ENCODE measurements at regions not wholly inside any gene's neighbourhood (a gene's known extent, or its start where the extent isn't known, plus 50 kb on each side); places are given as distances from the start of the nearest gene placed in this dataset.
A peak's percentile ranks its signal among the peaks of the same experiment; 100 is the strongest.

GRCh38 chr14:94977016-94977415 is 180.3 kb downstream of the DICER1 start:
- no peak overlapping the region for H3K9ac ChIP-seq (ENCODE audit: insufficient read depth in 1 of 2, low read length in 2 of 2)
- no peaks in the 10 kb centered on the region for H3K9me3 ChIP-seq (ENCODE audit: control insufficient read depth in 4 of 4, insufficient read depth in 3 of 4, low read length in 3 of 4)
- no peaks in the 10 kb centered on the region for H3K36me3 ChIP-seq (ENCODE audit: control insufficient read depth in 4 of 4, insufficient read depth in 4 of 4, low read length in 4 of 4)
- WGBS, 2 donors = 63 to 68% methylated on average over 2 of the region's 2 CpGs
- no peak overlapping the region for H3K27ac ChIP-seq (ENCODE audit: low read depth in 1 of 2, low read length in 1 of 2)
- H3K4me1 ChIP-seq (ENCODE audit: control insufficient read depth in 5 of 5, insufficient read depth in 5 of 5, low read length in 5 of 5) = no peaks in the 10 kb centered on the region
- DNase-seq (no peak), ATAC-seq (ENCODE audit: insufficient read depth, low FRiP score) (no peak)
- no peak for TF ChIP-seq CTCF (IDR thresholded peaks at IDR 0.05; ENCODE audit: control extremely low read depth, extremely low read depth)
- H3K4me3 ChIP-seq = no peak overlapping the region
- H3K27me3 ChIP-seq (ENCODE audit: control insufficient read depth in 3 of 3, insufficient read depth in 3 of 3, low read length in 2 of 3) = no peaks in the 10 kb centered on the region

GRCh38 chr14:94975366-94975765 is 182.0 kb downstream of the DICER1 start:
- Histone ChIP-seq H3K27me3 (ENCODE audit: control insufficient read depth in 3 of 3, insufficient read depth in 3 of 3, low read length in 2 of 3) (no peaks in the 10 kb centered on the region), H3K36me3 (ENCODE audit: control insufficient read depth in 4 of 4, insufficient read depth in 4 of 4, low read length in 4 of 4) (no peaks in the 10 kb centered on the region), H3K4me1 (ENCODE audit: control insufficient read depth in 5 of 5, insufficient read depth in 5 of 5, low read length in 5 of 5) (no peaks in the 10 kb centered on the region), H3K4me3 (no peak overlapping the region), H3K27ac (ENCODE audit: low read depth in 1 of 2, low read length in 1 of 2) (no peak overlapping the region), H3K9ac (ENCODE audit: insufficient read depth in 1 of 2, low read length in 2 of 2) (no peak overlapping the region), H3K9me3 (ENCODE audit: control insufficient read depth in 4 of 4, insufficient read depth in 3 of 4, low read length in 3 of 4) (no peaks in the 10 kb centered on the region)
- no peak for TF ChIP-seq CTCF (IDR thresholded peaks at IDR 0.05; ENCODE audit: control extremely low read depth, extremely low read depth)
- ATAC-seq (ENCODE audit: insufficient read depth, low FRiP score) = no peak
- no peak for DNase-seq
- 48 to 58% methylated on average over 1 of the region's 1 CpG for WGBS, 2 donors

- ATAC-seq (ENCODE audit: insufficient read depth, low FRiP score) = no peak
- peak overlapping the region in 1 of 2 donors; percentile 16 for H3K9ac ChIP-seq (ENCODE audit: insufficient read depth in 1 of 2, low read length in 2 of 2)
- TF ChIP-seq CTCF (IDR thresholded peaks at IDR 0.05; ENCODE audit: control extremely low read depth, extremely low read depth) = no peak
- H3K4me1 ChIP-seq (ENCODE audit: control insufficient read depth in 5 of 5, insufficient read depth in 5 of 5, low read length in 5 of 5) = no peaks in the 10 kb centered on the region
- H3K27me3 ChIP-seq (ENCODE audit: control insufficient read depth in 3 of 3, insufficient read depth in 3 of 3, low read length in 2 of 3) = no peaks in the 10 kb centered on the region
- H3K36me3 ChIP-seq (ENCODE audit: control insufficient read depth in 4 of 4, insufficient read depth in 4 of 4, low read length in 4 of 4) = no peaks in the 10 kb centered on the region
- 49 to 51% methylated on average over 3 of the region's 3 CpGs for WGBS, 2 donors
- H3K27ac ChIP-seq (ENCODE audit: low read depth in 1 of 2, low read length in 1 of 2) = no peak overlapping the region
- no peaks in the 10 kb centered on the region for H3K9me3 ChIP-seq (ENCODE audit: control insufficient read depth in 4 of 4, insufficient read depth in 3 of 4, low read length in 3 of 4)
- DNase-seq = no peak
- no peak overlapping the region for H3K4me3 ChIP-seq
These were observed 182.4 kb downstream of the DICER1 start for GRCh38 chr14:94974893-94975292.

GRCh38 chr14:94974422-94974821 is 182.9 kb downstream of the DICER1 start:
- 63 to 88% methylated on average over 2 of the region's 2 CpGs for WGBS, 2 donors
- no peaks in the 10 kb centered on the region for H3K4me1 ChIP-seq (ENCODE audit: control insufficient read depth in 5 of 5, insufficient read depth in 5 of 5, low read length in 5 of 5)
- H3K27me3 ChIP-seq (ENCODE audit: control insufficient read depth in 3 of 3, insufficient read depth in 3 of 3, low read length in 2 of 3) = no peaks in the 10 kb centered on the region
- no peak for TF ChIP-seq CTCF (IDR thresholded peaks at IDR 0.05; ENCODE audit: control extremely low read depth, extremely low read depth)
- H3K36me3 ChIP-seq (ENCODE audit: control insufficient read depth in 4 of 4, insufficient read depth in 4 of 4, low read length in 4 of 4) = no peaks in the 10 kb centered on the region
- no peak overlapping the region for H3K27ac ChIP-seq (ENCODE audit: low read depth in 1 of 2, low read length in 1 of 2)
- ATAC-seq (ENCODE audit: insufficient read depth, low FRiP score) = no peak
- H3K9me3 ChIP-seq (ENCODE audit: control insufficient read depth in 4 of 4, insufficient read depth in 3 of 4, low read length in 3 of 4) = no peaks in the 10 kb centered on the region
- H3K9ac ChIP-seq (ENCODE audit: insufficient read depth in 1 of 2, low read length in 2 of 2) = no peak overlapping the region
- no peak for DNase-seq
- H3K4me3 ChIP-seq = no peak overlapping the region
